ENCODE measurements at regions not wholly inside any gene's neighbourhood (a gene's known extent, or its start where the extent isn't known, plus 50 kb on each side); places are given as distances from the start of the nearest gene placed in this dataset.

DNA sequence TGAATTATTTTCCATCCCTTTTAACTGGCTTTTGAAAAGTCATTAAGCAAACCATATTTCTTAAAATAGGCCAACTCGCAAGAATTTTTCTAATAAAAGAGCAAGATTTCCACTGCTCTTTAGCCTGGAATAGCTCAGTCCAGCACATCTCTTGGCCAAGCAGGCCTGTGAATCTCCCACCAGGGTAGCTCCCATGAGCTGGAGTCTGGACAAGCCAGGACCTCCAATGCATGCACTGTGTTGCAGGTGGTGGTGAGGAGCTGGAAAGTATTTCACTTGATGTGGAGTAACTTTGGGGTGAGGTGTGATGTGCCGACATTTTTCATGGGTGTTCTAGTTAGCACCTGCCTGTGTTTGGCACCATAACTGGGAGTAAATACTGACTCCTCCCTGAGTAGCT, 117.3 kb upstream of the TBX20 start:
- TF ChIP-seq EP300 (conservative IDR thresholded peaks at IDR 0.05; ENCODE audit: poor library complexity, severe bottlenecking) (no peak), POLR2AphosphoS5 (IDR thresholded peaks at IDR 0.05) (no peak), SMC3 (conservative IDR thresholded peaks at IDR 0.05; ENCODE audit: poor library complexity) (no peak)
- TF ChIP-seq, protein P1, sequence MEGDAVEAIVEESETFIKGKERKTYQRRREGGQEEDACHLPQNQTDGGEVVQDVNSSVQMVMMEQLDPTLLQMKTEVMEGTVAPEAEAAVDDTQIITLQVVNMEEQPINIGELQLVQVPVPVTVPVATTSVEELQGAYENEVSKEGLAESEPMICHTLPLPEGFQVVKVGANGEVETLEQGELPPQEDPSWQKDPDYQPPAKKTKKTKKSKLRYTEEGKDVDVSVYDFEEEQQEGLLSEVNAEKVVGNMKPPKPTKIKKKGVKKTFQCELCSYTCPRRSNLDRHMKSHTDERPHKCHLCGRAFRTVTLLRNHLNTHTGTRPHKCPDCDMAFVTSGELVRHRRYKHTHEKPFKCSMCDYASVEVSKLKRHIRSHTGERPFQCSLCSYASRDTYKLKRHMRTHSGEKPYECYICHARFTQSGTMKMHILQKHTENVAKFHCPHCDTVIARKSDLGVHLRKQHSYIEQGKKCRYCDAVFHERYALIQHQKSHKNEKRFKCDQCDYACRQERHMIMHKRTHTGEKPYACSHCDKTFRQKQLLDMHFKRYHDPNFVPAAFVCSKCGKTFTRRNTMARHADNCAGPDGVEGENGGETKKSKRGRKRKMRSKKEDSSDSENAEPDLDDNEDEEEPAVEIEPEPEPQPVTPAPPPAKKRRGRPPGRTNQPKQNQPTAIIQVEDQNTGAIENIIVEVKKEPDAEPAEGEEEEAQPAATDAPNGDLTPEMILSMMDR (IDR thresholded peaks at IDR 0.05; ENCODE audit: poor library complexity, severe bottlenecking), result no peak
- TF ChIP-seq, protein P2, sequence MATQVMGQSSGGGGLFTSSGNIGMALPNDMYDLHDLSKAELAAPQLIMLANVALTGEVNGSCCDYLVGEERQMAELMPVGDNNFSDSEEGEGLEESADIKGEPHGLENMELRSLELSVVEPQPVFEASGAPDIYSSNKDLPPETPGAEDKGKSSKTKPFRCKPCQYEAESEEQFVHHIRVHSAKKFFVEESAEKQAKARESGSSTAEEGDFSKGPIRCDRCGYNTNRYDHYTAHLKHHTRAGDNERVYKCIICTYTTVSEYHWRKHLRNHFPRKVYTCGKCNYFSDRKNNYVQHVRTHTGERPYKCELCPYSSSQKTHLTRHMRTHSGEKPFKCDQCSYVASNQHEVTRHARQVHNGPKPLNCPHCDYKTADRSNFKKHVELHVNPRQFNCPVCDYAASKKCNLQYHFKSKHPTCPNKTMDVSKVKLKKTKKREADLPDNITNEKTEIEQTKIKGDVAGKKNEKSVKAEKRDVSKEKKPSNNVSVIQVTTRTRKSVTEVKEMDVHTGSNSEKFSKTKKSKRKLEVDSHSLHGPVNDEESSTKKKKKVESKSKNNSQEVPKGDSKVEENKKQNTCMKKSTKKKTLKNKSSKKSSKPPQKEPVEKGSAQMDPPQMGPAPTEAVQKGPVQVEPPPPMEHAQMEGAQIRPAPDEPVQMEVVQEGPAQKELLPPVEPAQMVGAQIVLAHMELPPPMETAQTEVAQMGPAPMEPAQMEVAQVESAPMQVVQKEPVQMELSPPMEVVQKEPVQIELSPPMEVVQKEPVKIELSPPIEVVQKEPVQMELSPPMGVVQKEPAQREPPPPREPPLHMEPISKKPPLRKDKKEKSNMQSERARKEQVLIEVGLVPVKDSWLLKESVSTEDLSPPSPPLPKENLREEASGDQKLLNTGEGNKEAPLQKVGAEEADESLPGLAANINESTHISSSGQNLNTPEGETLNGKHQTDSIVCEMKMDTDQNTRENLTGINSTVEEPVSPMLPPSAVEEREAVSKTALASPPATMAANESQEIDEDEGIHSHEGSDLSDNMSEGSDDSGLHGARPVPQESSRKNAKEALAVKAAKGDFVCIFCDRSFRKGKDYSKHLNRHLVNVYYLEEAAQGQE (IDR thresholded peaks at IDR 0.05; ENCODE audit: borderline replicate concordance), result no peak
